ENCODE measurements at regions not wholly inside any gene's neighbourhood (a gene's known extent, or its start where the extent isn't known, plus 50 kb on each side); places are given as distances from the start of the nearest gene placed in this dataset.

GRCh38 chr14:94717808-94718207, 52.1 kb downstream of the GSC start:
- H3K4me3 ChIP-seq (ENCODE audit: low read depth, low read length), result no peak overlapping the region
- TF ChIP-seq CTCF (IDR thresholded peaks at IDR 0.05; ENCODE audit: borderline replicate concordance, insufficient read depth, low read depth, low read length), result no peak

GRCh38 chr14:94716976-94717375, 52.9 kb downstream of the GSC start:
- H3K4me3 ChIP-seq (ENCODE audit: low read depth, low read length), result no peak overlapping the region
- TF ChIP-seq CTCF (IDR thresholded peaks at IDR 0.05; ENCODE audit: borderline replicate concordance, insufficient read depth, low read depth, low read length), result no peak

GRCh38 chr14:94713115-94713514, 56.8 kb downstream of the GSC start:
- H3K4me3 ChIP-seq (ENCODE audit: low read depth, low read length), result no peak overlapping the region
- no peak for TF ChIP-seq CTCF (IDR thresholded peaks at IDR 0.05; ENCODE audit: borderline replicate concordance, insufficient read depth, low read depth, low read length)

- no peak for TF ChIP-seq CTCF (IDR thresholded peaks at IDR 0.05; ENCODE audit: borderline replicate concordance, insufficient read depth, low read depth, low read length)
Observed at GRCh38 chr14:94710731-94711130, 59.2 kb downstream of the GSC start.

GRCh38 chr14:94707494-94707893, 62.4 kb downstream of the GSC start:
- no peak overlapping the region for H3K4me3 ChIP-seq (ENCODE audit: low read depth, low read length)
- TF ChIP-seq CTCF (IDR thresholded peaks at IDR 0.05; ENCODE audit: borderline replicate concordance, insufficient read depth, low read depth, low read length), result 0 out of 2 replicates have a peak, but pooled peaks have one; percentile 4

More at GRCh38 chr14:94710731-94711130, 59.2 kb downstream of the GSC start:
- no peak overlapping the region for H3K4me3 ChIP-seq (ENCODE audit: low read depth, low read length)

GRCh38 chr14:94706133-94706532, 63.8 kb downstream of the GSC start:
- no peak for TF ChIP-seq CTCF (IDR thresholded peaks at IDR 0.05; ENCODE audit: borderline replicate concordance, insufficient read depth, low read depth, low read length)
- no peak overlapping the region for H3K4me3 ChIP-seq (ENCODE audit: low read depth, low read length)

- H3K4me3 ChIP-seq (ENCODE audit: low read depth, low read length), result no peak overlapping the region
- no peak for TF ChIP-seq CTCF (IDR thresholded peaks at IDR 0.05; ENCODE audit: borderline replicate concordance, insufficient read depth, low read depth, low read length)
Observed at GRCh38 chr14:94702629-94703028, 67.3 kb downstream of the GSC start.

Data from GM12875 (cell line).